CD4-positive, alpha-beta T cell (primary cell): ENCODE measurements at regions not wholly inside any gene's neighbourhood (a gene's known extent, or its start where the extent isn't known, plus 50 kb on each side); places are given as distances from the start of the nearest gene placed in this dataset.

Source experiments
- ATAC-seq: fragments of 200-7000 bp; cut with Tn5 transposase; one replicate; pipeline ENCODE4 v1.10.0; 2022; ENCODE audit warnings: mild to moderate bottlenecking; ENCODE audit not compliant: poor library complexity
- CTCF ChIA-PET: fragments of 350-600 bp; sonication (Branson Sonifier 250); formaldehyde crosslinking; loops from one replicate; lab custom pipeline; 2021; ENCODE audit warnings: antibody characterized with exemption, inconsistent platforms; lab: Charles Lee
- POLR2A ChIA-PET: fragments of 350-600 bp; sonication (Branson Sonifier 250); formaldehyde crosslinking; loops from one replicate; lab custom pipeline; 2021; ENCODE audit warnings: antibody characterized with exemption, inconsistent platforms; lab: Charles Lee
- DNase-seq, 14 experiments: peaks; one replicate each; pipeline ENCODE4 v3.0.0-alpha.2; 2013 to 2020; ENCODE audit warnings: mixed read lengths in 2 of 14
- H3K27ac ChIP-seq, 2 donors: one replicate each; pipeline versions ENCODE4 v1.5.1 to v1.7.0; 2013; ENCODE audit warnings: low read length in 2 of 2, low read depth in 1 of 2, mild to moderate bottlenecking in 1 of 2
- H3K27me3 ChIP-seq, 2 experiments: 1 replicate in 1 of 2; 2 replicates in 1 of 2; pipeline versions ENCODE4 v1.6.1 to v1.7.0; 2013; ENCODE audit warnings: low read length in 2 of 2, control low read depth in 1 of 2, mild to moderate bottlenecking in 1 of 2, moderate library complexity in 1 of 2; ENCODE audit not compliant: insufficient read depth in 2 of 2, control insufficient read depth in 1 of 2
- H3K36me3 ChIP-seq: one replicate; pipeline ENCODE4 v1.6.1; 2013; ENCODE audit warnings: low read length, control low read depth; ENCODE audit not compliant: insufficient read depth
- H3K4me1 ChIP-seq: one replicate; pipeline ENCODE4 v1.6.1; 2013; ENCODE audit warnings: low read length, control low read depth; ENCODE audit not compliant: insufficient read depth
- H3K4me3 ChIP-seq: one replicate; pipeline ENCODE4 v1.5.1; 2013; ENCODE audit warnings: mild to moderate bottlenecking, low read length, moderate library complexity
- H3K9me3 ChIP-seq, 2 experiments: 1 replicate in 1 of 2; 2 replicates in 1 of 2; pipeline versions ENCODE4 v1.6.1 to v1.7.0; 2013; ENCODE audit warnings: low read length in 2 of 2, mild to moderate bottlenecking in 2 of 2, control low read depth in 1 of 2, moderate library complexity in 1 of 2; ENCODE audit not compliant: control insufficient read depth in 1 of 2, insufficient read depth in 1 of 2
- H3K27ac Mint-ChIP-seq: one replicate; pipeline ENCODE4 v1.8.0; 2020; ENCODE audit warnings: mixed read lengths
- H3K27me3 Mint-ChIP-seq: one replicate; pipeline ENCODE4 v1.8.0; 2021; ENCODE audit warnings: mixed read lengths
- H3K36me3 Mint-ChIP-seq: one replicate; pipeline ENCODE4 v1.8.0; 2021; ENCODE audit warnings: low read depth, mixed read lengths
- H3K4me1 Mint-ChIP-seq: one replicate; pipeline ENCODE4 v1.8.0; 2021; ENCODE audit warnings: low read depth, mixed read lengths
- H3K4me3 Mint-ChIP-seq: one replicate; pipeline ENCODE4 v1.8.0; 2020; ENCODE audit warnings: mild to moderate bottlenecking, mixed read lengths
- H3K9me3 Mint-ChIP-seq: one replicate; pipeline ENCODE4 v1.8.0; 2020; ENCODE audit warnings: mixed read lengths
- CTCF ChIP-seq: fragments of 200-600 bp; IDR thresholded peaks from one replicate; pipeline ENCODE4 v1.8.0; 2022; ENCODE audit warnings: antibody characterized with exemption, mild to moderate bottlenecking
- intact Hi-C, 2 experiments: fragments of 100-400 bp; cut with DNase I in 1 of 2; cut with micrococcal nuclease in 1 of 2; formaldehyde crosslinking; loops; one replicate each; pipeline versions ENCODE4 v1.15.1 to v1.9.0; 2023 to 2025; cut with DNase I, micrococcal nuclease

GRCh38 chr3:84140631-84141030 is 818.2 kb upstream of the CADM2 start:
- POLR2A ChIA-PET, result no interaction called here
- Histone ChIP-seq H3K4me1 (no peaks in the 10 kb centered on the region), H3K4me3 (no peak overlapping the region), H3K27me3 (no peaks in the 10 kb centered on the region), H3K27ac (no peak overlapping the region), H3K36me3 (no peaks in the 10 kb centered on the region), H3K9me3 (peaks cover 0 to 7% of the 10 kb centered on the region in 2 experiments)
- H3K36me3 Mint-ChIP-seq, result no peaks in the 10 kb centered on the region
- no peak for TF ChIP-seq CTCF
- intact Hi-C loops, result no loop called here
- DNase-seq, result no peak
- no peaks in the 10 kb centered on the region for H3K4me1 Mint-ChIP-seq
- CTCF ChIA-PET, result no interaction called here
- no peak overlapping the region for H3K27ac Mint-ChIP-seq
- H3K27me3 Mint-ChIP-seq, result no peaks in the 10 kb centered on the region
- no peak overlapping the region for H3K4me3 Mint-ChIP-seq
- no peak for ATAC-seq
- peaks cover 7% of the 10 kb centered on the region for H3K9me3 Mint-ChIP-seq

- H3K4me3 Mint-ChIP-seq, result no peak overlapping the region
- H3K27ac Mint-ChIP-seq, result no peak overlapping the region
- peaks cover 7% of the 10 kb centered on the region for H3K9me3 Mint-ChIP-seq
- CTCF ChIA-PET, result no interaction called here
- no peaks in the 10 kb centered on the region for H3K4me1 Mint-ChIP-seq
- no peak overlapping the region for H3K27ac ChIP-seq
- intact Hi-C loops, result no loop called here
- no peaks in the 10 kb centered on the region for H3K36me3 Mint-ChIP-seq
- H3K4me1 ChIP-seq, result no peaks in the 10 kb centered on the region
- ATAC-seq (no peak), DNase-seq (no peak)
- TF ChIP-seq CTCF, result no peak
- H3K27me3 ChIP-seq, result no peaks in the 10 kb centered on the region
- H3K4me3 ChIP-seq, result no peak overlapping the region
- H3K27me3 Mint-ChIP-seq, result no peaks in the 10 kb centered on the region
- POLR2A ChIA-PET, result no interaction called here
- no peaks in the 10 kb centered on the region for H3K36me3 ChIP-seq
- peaks cover 0 to 7% of the 10 kb centered on the region in 2 experiments for H3K9me3 ChIP-seq
Measured at GRCh38 chr3:84141571-84141970, 817.2 kb upstream of the CADM2 start.

- ChIA-PET CTCF (no interaction called here), POLR2A (no interaction called here)
- H3K9me3 Mint-ChIP-seq, result peaks cover 13% of the 10 kb centered on the region
- Histone ChIP-seq H3K36me3 (no peaks in the 10 kb centered on the region), H3K9me3 (peaks cover 0 to 3% of the 10 kb centered on the region in 2 experiments), H3K27me3 (no peaks in the 10 kb centered on the region), H3K27ac (no peak overlapping the region), H3K4me3 (no peak overlapping the region), H3K4me1 (no peaks in the 10 kb centered on the region)
- no peak overlapping the region for H3K4me3 Mint-ChIP-seq
- no peaks in the 10 kb centered on the region for H3K36me3 Mint-ChIP-seq
- ATAC-seq (no peak), DNase-seq (no peak)
- intact Hi-C loops, result no loop called here
- TF ChIP-seq CTCF, result no peak
- H3K4me1 Mint-ChIP-seq, result no peaks in the 10 kb centered on the region
- no peaks in the 10 kb centered on the region for H3K27me3 Mint-ChIP-seq
- H3K27ac Mint-ChIP-seq, result no peak overlapping the region
Measured at GRCh38 chr3:84165328-84165727, 793.5 kb upstream of the CADM2 start.
